Stimulated activated effector memory CD8-positive, alpha-beta T cell treated with anti-CD3 and anti-CD28 coated beads, Interleukin-12 subunit alpha, Interleukin-12 subunit beta, amount 100 ng/mL, for 72 hours (primary cell): ENCODE measurements at regions not wholly inside any gene's neighbourhood (a gene's known extent, or its start where the extent isn't known, plus 50 kb on each side); places are given as distances from the start of the nearest gene placed in this dataset.
"Not testable (repeated sequence)": the region's sequence is repeated elsewhere in the genome, so short reads cannot be mapped to it uniquely, and the experiment has no call there.

ENCODE experiments used
- ATAC-seq: fragments of 150-1000 bp; cut with Tn5 transposase; 2 replicates; pipeline ENCODE4 v1.10.0; 2021
- DNase-seq, 2 donors: peaks; one replicate each; pipeline ENCODE4 v3.0.0; 2021 to 2022; ENCODE audit warnings: low spot score in 2 of 2
- H3K27ac Mint-ChIP-seq: one replicate; pipeline ENCODE4 v1.8.0; 2022; ENCODE audit warnings: mild to moderate bottlenecking, mixed read lengths
- H3K36me3 Mint-ChIP-seq: one replicate; pipeline ENCODE4 v1.8.0; 2022; ENCODE audit warnings: mild to moderate bottlenecking, mixed read lengths
- H3K4me1 Mint-ChIP-seq: one replicate; pipeline ENCODE4 v1.8.0; 2022; ENCODE audit warnings: mixed read lengths
- H3K4me3 Mint-ChIP-seq: one replicate; pipeline ENCODE4 v1.8.0; 2022; ENCODE audit warnings: mild to moderate bottlenecking, mixed read lengths
- H3K9me3 Mint-ChIP-seq: one replicate; pipeline ENCODE4 v1.8.0; 2022; ENCODE audit warnings: mixed read lengths

DNA sequence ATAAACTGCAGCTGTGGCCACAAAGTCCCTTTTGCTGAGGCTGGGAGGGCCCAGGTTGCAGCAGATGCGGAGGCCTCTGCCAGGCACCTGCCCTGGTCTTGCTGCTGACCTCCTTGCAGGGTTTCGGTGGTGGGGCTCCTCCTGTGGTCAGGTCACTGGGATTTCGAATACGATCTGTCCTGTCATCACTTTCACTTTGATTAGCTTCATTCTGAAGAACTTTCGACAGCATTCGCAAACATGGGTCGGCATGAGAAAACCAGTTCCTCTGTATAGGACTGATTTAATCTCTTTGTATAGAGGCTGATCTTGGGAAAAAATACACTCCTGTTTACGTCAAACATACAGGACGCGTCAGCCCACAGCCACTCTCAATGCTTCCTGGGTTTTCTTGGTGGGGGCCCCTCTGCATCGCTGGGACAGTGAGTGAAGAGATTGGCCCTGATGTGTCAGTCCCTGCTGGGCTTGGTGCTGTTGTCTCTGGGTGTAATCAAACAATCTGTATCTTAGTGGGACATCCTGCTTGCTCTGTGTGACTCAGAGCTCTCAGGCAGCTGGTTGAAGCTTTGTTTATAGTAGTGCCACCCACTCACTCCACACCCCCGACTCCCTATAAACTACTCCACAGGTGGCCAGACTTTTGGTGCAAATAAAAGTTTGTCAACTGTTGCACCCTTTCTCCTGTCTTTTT is 209.4 kb upstream of the CXCR4 start:
- Mint-ChIP-seq H3K27ac (peak overlapping the region; percentile 88), H3K4me3 (peak overlapping the region; percentile 57), H3K36me3 (no peaks in the 10 kb centered on the region), H3K9me3 (no peaks in the 10 kb centered on the region), H3K4me1 (peaks cover 84% of the 10 kb centered on the region)
- peak; percentile 43 to 85 for DNase-seq
- ATAC-seq = peak; percentile 98

DNA sequence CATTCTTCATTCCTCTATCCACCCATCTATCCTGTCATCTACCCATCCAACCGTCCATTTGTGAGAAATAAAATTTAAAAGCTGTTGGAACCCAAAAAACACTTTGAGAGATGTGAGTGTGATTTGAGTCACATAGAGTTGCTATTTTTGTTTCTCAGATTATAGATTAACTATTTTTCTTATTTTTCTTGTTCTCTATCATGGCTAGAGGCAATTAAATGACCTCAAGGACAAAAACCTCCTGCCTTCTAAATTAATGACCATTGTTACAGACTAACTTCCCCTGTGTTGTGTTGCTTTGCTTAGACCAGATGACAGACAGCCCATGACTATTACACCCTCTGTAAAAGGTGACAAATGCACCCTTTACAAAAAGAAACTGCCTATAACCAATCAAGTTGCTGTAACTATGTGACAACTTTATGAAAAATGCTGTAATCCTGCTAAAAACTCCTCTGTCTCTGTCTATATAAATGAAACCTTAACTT is 207.9 kb upstream of the CXCR4 start:
- no peak overlapping the region for H3K4me3 Mint-ChIP-seq
- no peaks in the 10 kb centered on the region for H3K9me3 Mint-ChIP-seq
- DNase-seq (no peak), ATAC-seq (no peak)
- no peaks in the 10 kb centered on the region for H3K36me3 Mint-ChIP-seq
- H3K4me1 Mint-ChIP-seq = peaks cover 83% of the 10 kb centered on the region
- H3K27ac Mint-ChIP-seq = no peak overlapping the region

GRCh38 chr2:136324966-136325365 is 207.0 kb upstream of the CXCR4 start:
- H3K4me1 Mint-ChIP-seq = peaks cover 81% of the 10 kb centered on the region
- no peak overlapping the region for H3K4me3 Mint-ChIP-seq
- no peak for ATAC-seq
- H3K27ac Mint-ChIP-seq = no peak overlapping the region
- no peak for DNase-seq
- peaks cover 5% of the 10 kb centered on the region for H3K36me3 Mint-ChIP-seq
- H3K9me3 Mint-ChIP-seq = no peaks in the 10 kb centered on the region

DNA sequence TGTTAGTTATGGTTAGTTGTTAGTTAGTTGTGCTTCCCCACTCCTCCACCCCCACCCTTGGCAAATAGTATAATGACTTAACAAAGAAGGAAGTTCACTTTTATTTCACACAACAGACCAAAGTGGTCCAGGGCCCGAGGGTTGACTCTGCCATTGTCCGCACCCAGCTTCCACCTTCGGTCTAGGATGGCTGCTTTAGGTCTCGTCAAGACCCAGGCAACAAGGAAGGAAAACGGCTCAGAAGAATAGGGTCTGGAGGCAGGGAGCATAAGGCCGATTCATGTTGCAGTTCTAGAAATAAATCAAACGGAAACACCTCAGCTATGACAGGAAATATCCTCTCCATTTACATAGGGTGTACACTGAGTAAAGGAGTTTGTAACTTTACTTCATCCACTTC is 206.0 kb upstream of the CXCR4 start:
- no peak for ATAC-seq

GRCh38 chr2:136323195-136323594 is 205.2 kb upstream of the CXCR4 start:
- peaks cover 89% of the 10 kb centered on the region for H3K4me1 Mint-ChIP-seq
- DNase-seq = no peak

More for the DNA sequence above, 206.0 kb upstream of the CXCR4 start:
- no peak for DNase-seq
- Mint-ChIP-seq H3K9me3 (no peaks in the 10 kb centered on the region), H3K4me3 (peak overlapping the region; percentile 56), H3K4me1 (peaks cover 91% of the 10 kb centered on the region), H3K27ac (peak overlapping the region; percentile 63), H3K36me3 (peaks cover 6% of the 10 kb centered on the region)

DNA sequence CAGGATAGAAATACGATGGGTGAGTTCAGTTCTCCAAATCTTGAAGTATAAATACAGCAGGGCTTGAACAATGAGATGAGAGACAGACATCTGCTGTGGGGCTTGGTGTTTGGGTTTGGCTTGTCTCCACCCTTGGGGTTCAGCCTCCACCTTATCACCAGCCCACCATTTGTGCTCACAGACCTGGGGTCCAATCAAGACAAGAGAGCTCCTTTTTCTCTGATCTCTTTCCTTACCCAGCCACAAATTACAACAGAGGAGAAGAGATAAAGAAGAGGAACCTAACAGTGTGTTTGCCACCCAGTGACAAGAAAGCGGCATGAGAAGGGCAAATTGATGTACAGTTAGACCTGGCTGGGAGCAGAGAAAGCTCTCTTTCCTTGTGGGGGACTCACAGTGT is 204.5 kb upstream of the CXCR4 start:
- no peaks in the 10 kb centered on the region for H3K9me3 Mint-ChIP-seq
- peaks cover 6% of the 10 kb centered on the region for H3K36me3 Mint-ChIP-seq
- H3K4me3 Mint-ChIP-seq = no peak overlapping the region
- H3K4me1 Mint-ChIP-seq = peaks cover 81% of the 10 kb centered on the region
- DNase-seq (no peak), ATAC-seq (no peak)
- H3K27ac Mint-ChIP-seq = no peak overlapping the region

More at GRCh38 chr2:136323195-136323594, 205.2 kb upstream of the CXCR4 start:
- Mint-ChIP-seq H3K36me3 (peaks cover 6% of the 10 kb centered on the region), H3K4me3 (no peak overlapping the region), H3K27ac (no peak overlapping the region), H3K9me3 (no peaks in the 10 kb centered on the region)
- no peak for ATAC-seq

GRCh38 chr2:136319651-136320050 is 201.7 kb upstream of the CXCR4 start:
- ATAC-seq (peak; percentile 12), DNase-seq (no peak)
- H3K4me3 Mint-ChIP-seq = peak overlapping the region; percentile 51
- peaks cover 6% of the 10 kb centered on the region for H3K36me3 Mint-ChIP-seq
- H3K27ac Mint-ChIP-seq = peak overlapping the region; percentile 65
- H3K4me1 Mint-ChIP-seq = peaks cover 54% of the 10 kb centered on the region
- H3K9me3 Mint-ChIP-seq = no peaks in the 10 kb centered on the region

DNA sequence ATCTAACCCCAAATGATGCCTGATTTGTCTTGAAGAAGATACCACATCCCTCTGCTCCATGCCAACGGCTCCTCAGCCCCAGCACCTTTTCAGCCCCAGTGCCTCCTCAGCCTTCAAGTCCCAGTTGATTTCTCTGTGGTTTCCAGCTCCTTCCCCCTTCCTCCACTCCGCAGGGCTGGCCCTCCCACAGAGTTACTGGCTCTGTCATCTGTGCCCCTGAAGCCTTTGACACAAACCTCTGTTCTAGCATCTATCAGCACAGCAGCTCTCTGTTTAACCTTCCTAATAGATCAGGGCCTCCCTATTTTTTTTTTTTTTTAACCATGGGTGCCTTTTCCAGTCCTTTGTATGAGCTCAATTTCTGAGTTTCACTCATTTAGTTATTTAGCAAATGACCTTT is 201.3 kb upstream of the CXCR4 start:
- Mint-ChIP-seq H3K36me3 (peaks cover 6% of the 10 kb centered on the region), H3K9me3 (no peaks in the 10 kb centered on the region), H3K27ac (no peak overlapping the region), H3K4me1 (peaks cover 49% of the 10 kb centered on the region), H3K4me3 (peak overlapping the region; percentile 51)
- peak; percentile 68 for ATAC-seq
- no peak for DNase-seq

GRCh38 chr2:136314240-136314639 is 196.3 kb upstream of the CXCR4 start:
- no peak for ATAC-seq
- H3K9me3 Mint-ChIP-seq = no peaks in the 10 kb centered on the region
- no peaks in the 10 kb centered on the region for H3K36me3 Mint-ChIP-seq
- H3K4me3 Mint-ChIP-seq = no peak overlapping the region
- H3K27ac Mint-ChIP-seq = no peak overlapping the region
- DNase-seq = no peak
- H3K4me1 Mint-ChIP-seq = peaks cover 25% of the 10 kb centered on the region

DNA sequence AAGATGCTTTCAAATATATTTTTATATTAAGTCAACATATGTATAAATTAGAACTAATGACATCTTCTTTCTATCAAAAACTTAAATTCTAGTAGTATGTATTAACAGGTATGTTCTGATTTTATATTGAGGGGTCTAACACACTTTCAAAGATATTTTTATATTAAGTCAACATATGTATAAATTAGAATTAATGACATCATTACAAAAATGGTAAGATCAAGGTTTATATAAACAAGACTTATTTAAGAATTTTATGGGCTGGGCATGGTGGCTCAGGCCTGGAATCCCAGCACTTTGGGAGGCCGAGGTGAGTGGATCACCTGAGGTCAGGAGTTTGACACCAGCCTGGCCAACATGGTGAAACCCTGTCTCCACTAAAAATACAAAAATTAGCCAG is 194.6 kb upstream of the CXCR4 start:
- H3K36me3 Mint-ChIP-seq, H3K9me3 Mint-ChIP-seq, DNase-seq, H3K4me3 Mint-ChIP-seq, ATAC-seq, H3K27ac Mint-ChIP-seq: not testable (repeated sequence)
- peaks cover 27% of the 10 kb centered on the region for H3K4me1 Mint-ChIP-seq

- Mint-ChIP-seq H3K4me3 (peak overlapping the region; percentile 46), H3K9me3 (no peaks in the 10 kb centered on the region), H3K4me1 (peaks cover 31% of the 10 kb centered on the region), H3K27ac (peak overlapping the region; percentile 52), H3K36me3 (no peaks in the 10 kb centered on the region)
- ATAC-seq (peak; percentile 95), DNase-seq (peak in 1 of 2 donors; percentile 62)
These were observed 193.1 kb upstream of the CXCR4 start for GRCh38 chr2:136310797-136311603.

DNA sequence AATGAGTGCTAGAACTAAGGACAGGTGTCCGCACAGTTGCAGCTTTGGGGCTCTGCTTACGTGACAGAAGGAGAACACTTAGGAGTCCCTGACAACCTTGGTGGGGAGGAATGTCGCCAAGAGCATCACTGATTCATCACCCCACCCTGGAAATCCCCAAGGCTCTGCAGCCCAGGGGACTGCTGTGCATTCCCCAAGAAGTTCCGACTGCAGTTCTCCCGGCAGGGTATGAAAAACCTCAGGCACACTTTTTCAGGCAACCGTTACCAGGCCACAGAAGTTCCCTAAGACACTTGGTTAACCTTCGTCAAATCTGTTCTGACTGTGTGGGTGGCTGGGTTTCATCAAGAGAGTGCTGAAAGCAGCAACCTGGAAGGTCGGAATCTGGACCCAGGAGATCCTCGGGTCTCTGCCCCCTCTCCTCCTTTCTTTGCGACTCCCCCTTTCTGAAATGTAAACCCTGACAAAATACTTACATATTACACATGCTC is 192.1 kb upstream of the CXCR4 start:
- Mint-ChIP-seq H3K4me3 (peak overlapping the region; percentile 46), H3K27ac (peak overlapping the region; percentile 52)

DNA sequence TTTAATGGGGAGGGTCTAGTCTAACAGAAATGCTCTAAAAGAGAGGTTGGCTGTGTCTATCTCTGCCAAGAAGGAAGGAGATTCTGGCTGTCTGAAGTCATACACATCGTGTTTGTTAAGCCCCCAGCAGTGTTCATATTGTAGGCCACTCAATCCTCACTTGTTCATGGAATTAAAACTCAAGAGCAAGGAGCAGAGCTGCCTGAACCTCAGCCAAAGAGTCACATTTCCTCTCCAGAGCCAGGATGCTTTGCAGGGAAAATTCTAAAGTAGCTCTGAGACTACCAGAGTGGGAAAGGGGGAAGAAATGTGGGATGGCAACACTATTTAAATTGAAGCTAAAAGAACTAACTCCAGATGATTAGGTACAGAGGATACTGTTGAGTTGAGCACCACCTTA is 190.7 kb upstream of the CXCR4 start:
- Mint-ChIP-seq H3K9me3 (no peaks in the 10 kb centered on the region), H3K4me3 (no peak overlapping the region), H3K4me1 (peaks cover 43% of the 10 kb centered on the region), H3K36me3 (no peaks in the 10 kb centered on the region), H3K27ac (no peak overlapping the region)
- DNase-seq (no peak), ATAC-seq (no peak)

More for the DNA sequence above, 192.1 kb upstream of the CXCR4 start:
- peak in 1 of 2 donors; percentile 65 for DNase-seq
- Mint-ChIP-seq H3K36me3 (no peaks in the 10 kb centered on the region), H3K9me3 (no peaks in the 10 kb centered on the region), H3K4me1 (peaks cover 41% of the 10 kb centered on the region)
- peak; percentile 33 for ATAC-seq

DNA sequence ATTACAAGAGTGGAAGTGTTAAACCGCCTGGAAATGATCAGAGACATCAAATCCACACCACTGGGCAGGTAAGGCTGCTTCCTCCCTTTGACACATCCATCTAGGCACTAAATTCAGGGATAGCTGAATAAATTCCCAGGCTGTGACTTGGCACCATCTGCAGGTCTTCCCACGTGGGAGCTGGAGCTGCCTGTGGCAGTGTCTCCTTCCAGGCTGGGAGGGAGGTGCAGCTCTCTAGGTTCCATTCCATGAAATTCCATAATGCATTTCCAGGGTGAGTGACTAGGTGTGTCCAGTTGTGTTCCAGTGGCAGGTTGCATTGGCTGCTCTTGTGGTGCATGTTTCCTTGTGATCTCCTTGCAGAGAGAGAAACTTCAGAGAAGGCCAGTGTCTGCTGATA is 188.9 kb upstream of the CXCR4 start:
- Mint-ChIP-seq H3K4me1 (peaks cover 43% of the 10 kb centered on the region), H3K27ac (no peak overlapping the region), H3K9me3 (no peaks in the 10 kb centered on the region), H3K36me3 (no peaks in the 10 kb centered on the region), H3K4me3 (no peak overlapping the region)
- no peak for ATAC-seq
- no peak for DNase-seq

DNA sequence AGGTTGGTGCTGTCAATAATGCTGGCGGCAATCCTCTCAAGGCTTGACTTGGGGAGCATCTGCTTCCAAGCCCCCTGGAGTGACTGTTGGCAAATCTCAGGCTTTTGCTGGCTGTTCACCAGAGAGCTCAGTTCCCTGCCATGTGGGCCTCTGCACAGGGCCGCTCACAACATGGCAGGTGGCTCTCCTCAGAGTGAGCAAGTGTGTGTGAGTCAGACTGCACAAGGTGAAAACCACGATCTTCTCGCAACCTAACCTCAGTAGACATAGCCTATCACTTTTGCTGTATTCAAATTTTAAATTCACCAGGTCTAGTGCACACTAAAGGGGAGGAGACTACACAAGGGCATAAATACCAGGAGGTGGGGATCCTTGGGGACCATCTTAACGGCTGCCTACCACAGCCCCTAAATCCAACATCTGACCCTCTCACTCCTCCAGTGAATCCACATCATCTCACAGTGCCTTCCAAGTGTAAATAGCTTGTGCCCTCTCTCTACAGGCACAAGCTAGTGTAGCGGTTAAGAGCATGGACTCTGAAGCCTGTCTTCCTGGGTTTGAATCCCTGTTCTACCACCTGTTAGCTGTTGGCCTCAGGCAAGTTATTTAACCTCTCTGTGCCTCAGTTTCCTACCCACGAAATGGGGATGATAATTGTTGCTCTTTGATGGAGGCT is 187.7 kb upstream of the CXCR4 start:
- DNase-seq = peak; percentile 29 to 77
- H3K4me3 Mint-ChIP-seq = no peak overlapping the region
- ATAC-seq = peak; percentile 100

More for the DNA sequence above, 187.7 kb upstream of the CXCR4 start:
- no peaks in the 10 kb centered on the region for H3K36me3 Mint-ChIP-seq
- H3K27ac Mint-ChIP-seq = peak overlapping the region; percentile 47
- H3K4me1 Mint-ChIP-seq = peaks cover 33% of the 10 kb centered on the region
- no peaks in the 10 kb centered on the region for H3K9me3 Mint-ChIP-seq
